NCI-H446 (cell line): ENCODE measurements at regions not wholly inside any gene's neighbourhood (a gene's known extent, or its start where the extent isn't known, plus 50 kb on each side); places are given as distances from the start of the nearest gene placed in this dataset.

ENCODE experiments used
- DNase-seq, 2 experiments: peaks; one replicate each; lab custom pipeline; 2025; lab: John Stamatoyannopoulos, UW

- no peak for DNase-seq
Measured at GRCh38 chr3:21142031-21142430, 609.0 kb downstream of the ZNF385D start.

DNA sequence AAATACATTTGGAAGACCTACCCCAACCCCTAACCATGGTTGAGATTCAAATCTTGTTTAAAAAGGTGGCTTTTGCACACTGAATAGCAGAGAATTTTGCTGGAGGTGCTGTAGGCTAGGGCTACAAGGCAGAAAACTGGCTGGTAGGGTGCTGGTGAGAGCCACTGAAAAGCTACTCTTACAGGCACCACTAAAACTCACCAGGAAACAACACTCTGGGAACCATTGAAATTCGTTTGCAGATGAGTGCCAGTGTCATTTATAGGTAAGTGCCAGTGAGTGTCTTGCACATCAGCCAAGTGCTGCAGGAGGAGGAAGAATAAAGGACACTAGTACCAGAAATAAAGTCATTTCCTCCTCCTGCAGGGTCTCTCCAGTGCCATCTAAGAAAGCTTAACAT, 610.2 kb downstream of the ZNF385D start:
- no peak for DNase-seq

DNA sequence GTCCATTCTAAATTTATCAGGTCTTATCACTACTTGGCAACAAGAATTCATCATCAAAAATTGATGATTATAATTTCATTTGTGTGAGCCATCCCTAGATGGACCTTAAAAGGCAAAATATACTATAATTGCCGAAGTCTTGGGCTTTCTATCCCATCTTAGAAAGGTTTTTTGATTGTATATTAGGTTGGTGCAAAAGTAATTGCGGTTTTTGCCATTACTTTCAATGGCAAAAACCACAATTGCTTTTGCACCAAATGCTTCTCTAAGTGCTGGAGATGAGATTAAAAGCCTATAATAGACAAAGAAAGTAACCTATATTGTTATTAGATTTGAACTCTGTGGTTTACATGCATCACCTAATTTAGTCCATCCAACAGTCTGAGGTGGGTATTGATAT, 612.9 kb downstream of the ZNF385D start:
- no peak for DNase-seq

DNA sequence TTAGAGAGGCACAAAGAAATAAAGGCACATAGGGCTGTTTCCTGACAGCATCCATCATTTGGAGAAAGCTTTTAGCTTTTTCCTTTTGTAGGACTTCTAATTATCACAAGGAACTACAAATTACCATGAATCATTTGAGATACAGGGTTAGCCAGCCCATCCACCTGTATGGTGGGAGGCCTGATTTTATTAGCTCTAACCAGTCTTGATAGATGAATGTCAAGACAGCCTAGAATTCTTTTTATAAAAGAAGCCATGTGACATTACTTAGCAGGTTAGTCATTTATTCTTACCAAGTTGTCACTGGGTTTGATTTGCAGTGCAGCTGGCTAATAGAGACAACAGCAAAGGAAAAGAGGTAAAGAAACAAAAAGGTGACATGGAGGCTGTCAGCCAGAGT, 618.1 kb downstream of the ZNF385D start:
- DNase-seq = no peak

DNA sequence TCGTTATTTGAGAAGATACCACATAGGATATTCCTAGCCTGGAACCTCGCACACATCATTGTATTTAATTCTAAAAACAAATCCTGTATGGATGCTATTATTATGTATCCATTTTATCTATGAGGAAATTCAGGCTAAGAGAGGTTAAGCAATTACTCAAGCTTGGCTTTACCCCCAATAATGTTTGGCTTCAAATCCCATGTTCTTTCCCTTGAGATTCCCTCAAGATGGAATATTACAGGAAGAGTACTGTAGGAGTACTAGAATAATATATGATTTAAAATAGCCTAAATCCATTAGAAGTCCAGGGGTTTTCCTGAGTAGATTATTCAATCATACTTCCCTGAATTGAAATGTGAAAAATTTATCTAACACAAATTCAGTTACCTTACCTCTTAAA, 630.2 kb downstream of the ZNF385D start:
- no peak for DNase-seq

DNA sequence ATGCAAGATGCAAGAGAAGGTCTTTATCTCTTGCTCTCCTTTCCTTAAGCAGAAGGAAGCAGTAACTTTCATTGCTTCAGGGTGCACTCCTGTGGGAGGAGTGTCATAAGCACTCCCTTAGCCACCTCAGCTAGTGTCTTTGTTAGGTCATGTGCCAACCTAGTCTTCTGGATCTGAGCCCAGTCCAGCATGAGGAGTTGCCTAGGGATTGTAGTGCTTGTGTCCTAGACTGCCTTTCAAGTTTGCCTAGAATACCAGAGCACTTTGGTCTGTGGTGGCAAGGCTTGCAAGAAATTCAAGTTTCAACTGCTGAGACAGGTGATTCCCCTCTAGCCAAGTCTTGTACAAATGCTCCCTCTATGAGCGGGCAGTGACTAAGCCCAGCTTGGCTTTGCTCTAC, 633.6 kb downstream of the ZNF385D start:
- DNase-seq = no peak

GRCh38 chr3:21109056-21109455, 642.0 kb downstream of the ZNF385D start:
- DNase-seq = no peak

DNA sequence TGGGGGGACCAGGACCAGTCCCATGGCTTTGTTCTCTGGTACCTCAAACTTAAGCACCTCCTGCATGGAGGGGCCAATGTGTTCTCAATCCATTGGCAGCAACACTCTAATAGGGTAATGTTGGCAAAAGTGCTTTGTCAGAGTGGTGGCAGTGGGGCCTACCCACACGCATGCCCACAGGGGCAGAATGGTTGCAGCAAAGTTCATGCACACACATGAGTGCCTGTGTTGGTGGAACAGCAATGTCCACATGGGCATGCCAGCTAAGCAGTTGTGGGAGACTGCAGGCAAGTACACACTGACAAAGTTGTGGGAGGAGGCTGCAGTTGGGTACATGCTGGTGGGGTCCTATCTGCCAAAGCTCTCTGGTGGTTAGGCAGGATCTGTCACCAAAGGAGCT, 645.2 kb downstream of the ZNF385D start:
- DNase-seq = no peak

DNA sequence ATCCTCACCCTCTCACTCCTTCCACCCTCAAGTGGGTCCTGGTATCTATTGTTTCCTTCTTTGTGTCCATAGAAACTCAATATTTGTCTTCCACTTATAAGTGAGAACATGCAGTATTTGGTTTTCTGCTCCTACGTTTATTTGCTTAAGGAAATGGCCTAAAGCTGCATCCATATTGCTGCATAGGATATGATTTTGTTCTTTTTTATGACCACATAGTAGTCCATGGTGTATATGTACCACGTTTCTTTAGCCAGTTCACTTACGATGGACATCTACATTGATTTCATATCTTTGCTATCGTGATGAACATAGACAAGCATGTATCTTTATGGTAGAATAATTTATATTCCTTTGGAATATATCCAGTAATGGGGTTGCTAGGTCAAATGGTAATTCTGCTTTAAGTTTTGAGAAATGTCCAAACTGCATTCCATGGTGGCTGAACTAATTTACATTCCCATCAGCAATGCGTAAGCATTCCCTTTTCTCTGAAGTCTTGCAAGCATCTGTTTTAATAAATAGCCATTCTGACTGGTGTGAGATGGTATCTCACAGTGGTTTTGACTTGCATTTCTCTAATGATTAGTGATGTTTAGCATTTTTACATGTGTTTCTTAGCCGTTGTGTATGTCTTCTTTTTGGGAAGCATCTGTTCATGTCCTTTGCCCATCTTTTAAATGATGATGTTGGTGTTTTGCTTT, 650.2 kb downstream of the ZNF385D start:
- no peak for DNase-seq

DNA sequence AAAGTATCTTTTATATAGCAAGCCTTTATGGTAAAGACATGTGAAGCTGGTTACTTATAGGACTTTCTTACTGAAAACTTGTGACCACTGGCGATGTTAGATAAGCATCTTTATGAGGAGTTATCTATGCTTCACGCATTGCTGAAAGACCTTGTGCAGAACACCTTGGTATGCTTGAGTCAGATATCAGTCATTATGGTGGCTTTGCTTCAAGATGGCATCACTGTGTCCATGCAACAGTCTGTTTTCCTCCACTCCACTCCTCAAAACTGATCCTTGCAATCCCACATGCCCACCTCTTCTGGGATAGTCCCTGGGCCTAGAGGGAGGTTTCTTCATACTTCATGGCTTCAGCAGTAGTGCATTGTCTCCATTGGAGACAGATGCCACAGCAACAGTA, 656.3 kb downstream of the ZNF385D start:
- no peak for DNase-seq

- DNase-seq = no peak
Measured at GRCh38 chr3:21073561-21073960, 677.4 kb downstream of the ZNF385D start.

- no peak for DNase-seq
Measured at GRCh38 chr3:21067031-21067813, 683.8 kb downstream of the ZNF385D start.

- no peak for DNase-seq
Measured at GRCh38 chr3:21062831-21063294, 688.1 kb downstream of the ZNF385D start.

GRCh38 chr3:21059404-21059803, 691.6 kb downstream of the ZNF385D start:
- no peak for DNase-seq

GRCh38 chr3:21056293-21056692, 694.7 kb downstream of the ZNF385D start:
- no peak for DNase-seq

GRCh38 chr3:21055015-21055414, 696.0 kb downstream of the ZNF385D start:
- DNase-seq = no peak

- DNase-seq = no peak
Measured at GRCh38 chr3:21054064-21054463, 696.9 kb downstream of the ZNF385D start.

GRCh38 chr3:21049334-21050062, 701.5 kb downstream of the ZNF385D start:
- DNase-seq = no peak

- no peak for DNase-seq
Measured at GRCh38 chr3:21043139-21043538, 707.9 kb downstream of the ZNF385D start.

DNA sequence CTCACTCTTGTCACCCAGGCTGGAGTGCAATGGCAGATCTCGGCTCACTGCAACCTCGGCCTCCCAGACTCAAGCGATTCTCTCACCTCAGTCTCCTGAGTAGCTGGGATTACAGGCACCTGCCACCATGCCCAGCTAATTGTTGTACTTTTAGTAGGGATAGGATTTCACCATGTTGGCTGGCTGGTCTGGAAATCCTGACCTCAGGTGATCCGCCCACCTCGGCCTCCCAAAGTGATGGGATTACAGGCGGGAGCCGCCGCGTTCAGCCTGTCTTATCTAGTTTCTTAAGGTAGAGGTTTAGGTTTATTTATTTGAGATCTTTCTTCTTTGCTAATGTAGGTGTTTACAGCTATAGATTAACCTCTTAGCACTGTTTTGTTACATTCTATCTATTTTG, 708.8 kb downstream of the ZNF385D start:
- no peak for DNase-seq

GRCh38 chr3:21041621-21042020, 709.4 kb downstream of the ZNF385D start:
- no peak for DNase-seq

DNA sequence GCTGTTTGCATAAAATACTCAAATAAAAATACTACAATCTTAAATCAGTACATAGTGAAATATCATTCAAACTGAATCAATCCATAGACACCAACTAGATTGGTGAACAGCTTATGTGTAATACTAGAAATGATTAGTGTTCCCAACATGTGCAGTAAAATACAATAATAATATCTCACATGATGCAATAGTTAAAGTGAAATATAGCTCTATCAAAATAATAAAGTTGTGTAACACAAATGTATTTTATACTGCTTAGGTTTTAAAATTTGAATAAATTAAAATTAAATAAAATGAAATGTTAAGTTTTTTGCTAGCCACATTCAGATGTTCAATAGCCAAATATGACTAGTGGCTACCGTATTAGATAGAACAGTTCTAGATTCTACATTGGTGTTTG, 714.1 kb downstream of the ZNF385D start:
- no peak for DNase-seq

DNA sequence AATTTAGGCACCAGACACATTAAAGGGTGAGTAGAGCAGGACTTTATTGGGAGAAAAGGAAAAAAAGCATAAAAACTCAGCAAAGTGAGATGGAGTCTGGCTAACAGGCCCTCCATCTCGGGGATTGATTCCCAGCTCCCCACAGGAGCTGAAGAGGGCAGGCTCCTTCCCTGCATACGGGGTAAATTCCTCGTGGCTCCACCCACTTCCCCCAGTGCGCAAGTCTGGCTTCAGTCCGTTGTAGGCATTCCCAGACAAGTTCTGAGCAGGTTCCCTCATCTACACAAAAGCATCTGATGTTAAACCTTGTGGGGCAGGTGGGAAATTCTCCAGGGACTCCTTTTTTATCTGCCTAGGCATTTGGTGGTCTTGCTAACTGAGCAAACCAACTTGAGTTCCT, 722.6 kb downstream of the ZNF385D start:
- no peak for DNase-seq
